WERI-Rb-1 (cell line): ENCODE measurements at regions not wholly inside any gene's neighbourhood (a gene's known extent, or its start where the extent isn't known, plus 50 kb on each side); places are given as distances from the start of the nearest gene placed in this dataset.

ENCODE experiments used
- DNase-seq: peaks from one replicate; pipeline ENCODE4 v3.0.0-alpha.2; 2020
- H3K27ac ChIP-seq: fragments of 250-450 bp; sonication (Bioruptor Pico); 2 replicates; pipeline ENCODE4 v1.5.1; 2020; ENCODE audit warnings: mild to moderate bottlenecking, moderate library complexity
- H3K27me3 ChIP-seq: fragments of 250-450 bp; sonication (Bioruptor Pico); 2 replicates; pipeline ENCODE4 v1.5.1; 2021; ENCODE audit warnings: mild to moderate bottlenecking, low read depth, moderate library complexity; ENCODE audit not compliant: insufficient read depth, severe bottlenecking
- H3K36me3 ChIP-seq: fragments of 250-450 bp; sonication (Bioruptor Pico); 2 replicates; pipeline ENCODE4 v1.5.1; 2020; ENCODE audit warnings: mild to moderate bottlenecking, moderate library complexity
- H3K4me3 ChIP-seq: 2 replicates; pipeline ENCODE4 v1.5.1; 2011; ENCODE audit warnings: low read depth, mild to moderate bottlenecking, control low read depth, low read length
- H3K9me3 ChIP-seq: fragments of 250-450 bp; sonication (Bioruptor Pico); 2 replicates; pipeline ENCODE4 v1.5.1; 2021; ENCODE audit warnings: mild to moderate bottlenecking, moderate library complexity; ENCODE audit not compliant: severe bottlenecking
- CTCF ChIP-seq: IDR thresholded peaks from 2 replicates; pipeline ENCODE4 v1.5.1; 2011; ENCODE audit warnings: low read depth, mild to moderate bottlenecking, control low read depth, inconsistent platforms, low read length

GRCh38 chr14:104439625-104440024 lies 139.9 kb upstream of the C14orf180 start:
- no peak for TF ChIP-seq CTCF
- Histone ChIP-seq H3K36me3 (no peaks in the 10 kb centered on the region), H3K4me3 (no peak overlapping the region), H3K9me3 (no peaks in the 10 kb centered on the region), H3K27me3 (no peaks in the 10 kb centered on the region), H3K27ac (no peak overlapping the region)
- DNase-seq: no peak

GRCh38 chr14:104440297-104440956 lies 139.1 kb upstream of the C14orf180 start:
- no peak for DNase-seq
- H3K27me3 ChIP-seq: no peaks in the 10 kb centered on the region
- no peaks in the 10 kb centered on the region for H3K9me3 ChIP-seq
- no peak for TF ChIP-seq CTCF
- no peak overlapping the region for H3K27ac ChIP-seq
- no peak overlapping the region for H3K4me3 ChIP-seq
- H3K36me3 ChIP-seq: no peaks in the 10 kb centered on the region

- no peak for DNase-seq
- Histone ChIP-seq H3K27me3 (no peaks in the 10 kb centered on the region), H3K9me3 (no peaks in the 10 kb centered on the region), H3K36me3 (no peaks in the 10 kb centered on the region), H3K4me3 (no peak overlapping the region), H3K27ac (no peak overlapping the region)
- no peak for TF ChIP-seq CTCF
Measured at GRCh38 chr14:104441275-104442106, 138.1 kb upstream of the C14orf180 start.

- Histone ChIP-seq H3K27me3 (no peaks in the 10 kb centered on the region), H3K9me3 (no peaks in the 10 kb centered on the region), H3K27ac (no peak overlapping the region), H3K4me3 (no peak overlapping the region), H3K36me3 (no peaks in the 10 kb centered on the region)
- TF ChIP-seq CTCF: no peak
- no peak for DNase-seq
Measured at GRCh38 chr14:104442107-104442551, 137.4 kb upstream of the C14orf180 start.

GRCh38 chr14:104442631-104443390 lies 136.8 kb upstream of the C14orf180 start:
- no peak for DNase-seq
- Histone ChIP-seq H3K27ac (no peak overlapping the region), H3K4me3 (no peak overlapping the region), H3K36me3 (no peaks in the 10 kb centered on the region), H3K27me3 (no peaks in the 10 kb centered on the region), H3K9me3 (no peaks in the 10 kb centered on the region)
- no peak for TF ChIP-seq CTCF
